ELR (cell line): ENCODE measurements at regions not wholly inside any gene's neighbourhood (a gene's known extent, or its start where the extent isn't known, plus 50 kb on each side); places are given as distances from the start of the nearest gene placed in this dataset.
A peak's percentile ranks its signal among the peaks of the same experiment; 100 is the strongest.

Experiments used
- DNase-seq: peaks from one replicate; pipeline ENCODE4 v3.0.0-alpha.2; 2015; ENCODE audit warnings: low read depth

DNA sequence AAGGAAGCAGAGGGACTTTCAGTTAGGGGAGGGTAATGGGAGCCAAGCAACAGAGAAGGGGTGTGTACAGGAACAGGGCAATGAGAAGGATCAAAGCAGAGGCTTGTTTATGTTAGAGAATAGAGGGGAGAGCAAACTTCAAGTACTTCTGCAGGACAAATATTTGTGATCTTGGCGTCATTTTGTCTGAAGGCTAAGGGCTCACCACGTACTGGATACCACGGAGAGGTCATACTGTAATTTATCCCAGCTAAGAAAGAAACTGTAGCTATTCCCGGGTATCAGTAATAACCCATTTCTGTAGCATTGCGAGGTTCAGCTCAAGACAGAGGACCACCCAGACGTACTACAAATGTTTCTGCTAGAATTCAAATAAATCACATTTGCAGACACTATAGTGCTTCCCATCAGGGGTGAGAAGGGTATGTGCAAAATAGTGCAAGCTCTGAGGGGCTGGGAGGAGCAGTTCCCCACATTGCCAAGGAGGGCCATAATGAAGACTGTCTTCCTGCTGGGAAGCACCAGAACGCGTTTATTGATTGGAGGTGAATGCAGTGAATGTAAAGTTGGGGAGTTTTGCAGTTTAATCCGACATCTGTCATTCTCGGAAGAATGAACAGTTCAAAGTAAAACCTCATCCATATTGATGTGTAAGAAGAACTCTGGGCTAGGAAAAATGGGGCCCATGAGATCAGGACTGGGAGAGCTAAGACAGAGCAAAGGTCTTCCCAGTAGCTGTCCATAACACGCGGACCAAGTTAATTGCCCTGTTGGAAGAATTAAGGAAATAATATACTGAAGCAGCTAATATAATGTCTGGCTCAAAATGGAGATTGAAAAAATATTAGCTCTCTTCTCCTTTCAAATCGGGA lies 136.9 kb downstream of the RWDD3 start:
- no peak for DNase-seq

DNA sequence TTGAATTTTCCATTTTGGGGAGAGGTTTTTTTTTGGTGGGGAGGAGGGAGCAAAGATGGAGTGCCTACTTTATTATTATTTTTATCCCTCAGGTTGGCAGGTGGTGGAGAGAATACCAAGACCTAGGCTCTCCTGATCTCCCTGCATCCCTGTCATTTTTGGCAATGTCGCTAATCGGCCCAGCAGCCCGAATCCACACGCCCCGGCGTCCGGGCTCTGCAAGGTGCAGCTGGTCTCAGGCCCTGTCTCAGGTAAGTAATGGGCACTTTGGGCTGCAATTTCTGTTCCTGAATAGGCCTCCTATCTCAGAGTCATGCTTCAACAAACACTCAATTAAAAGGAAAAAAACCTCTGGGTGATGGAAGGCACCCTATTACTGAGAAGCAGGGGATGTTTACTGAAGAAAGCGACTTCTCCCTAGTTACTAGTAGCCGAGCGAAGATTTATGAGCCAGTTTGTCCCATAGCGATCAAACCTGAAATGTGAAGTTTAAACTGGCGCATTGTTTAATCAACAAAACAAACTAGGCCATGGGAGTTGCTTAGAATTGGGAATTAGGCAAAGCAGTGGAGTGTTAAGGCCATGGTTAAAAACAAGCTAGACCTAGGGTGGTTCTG lies 137.8 kb downstream of the RWDD3 start:
- DNase-seq: no peak

DNA sequence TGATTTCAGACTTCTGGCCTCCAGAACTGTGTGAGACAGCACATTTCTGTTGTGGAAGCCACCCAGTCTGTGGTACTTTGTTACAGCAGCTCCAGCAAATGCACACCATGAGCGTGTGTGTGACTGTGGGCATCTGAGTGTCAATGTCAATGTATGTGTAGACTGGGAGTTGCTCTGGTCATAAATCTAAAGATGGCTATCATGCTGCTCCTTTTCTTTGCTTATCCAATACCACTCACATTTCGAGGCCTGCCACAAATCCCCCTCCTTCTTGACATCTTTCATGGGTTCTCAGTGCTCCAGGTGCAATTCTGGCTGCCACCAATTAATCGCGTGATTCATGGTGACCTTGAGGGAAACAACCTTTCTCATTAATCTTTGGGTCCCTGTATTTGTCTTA lies 141.2 kb downstream of the RWDD3 start:
- no peak for DNase-seq

DNA sequence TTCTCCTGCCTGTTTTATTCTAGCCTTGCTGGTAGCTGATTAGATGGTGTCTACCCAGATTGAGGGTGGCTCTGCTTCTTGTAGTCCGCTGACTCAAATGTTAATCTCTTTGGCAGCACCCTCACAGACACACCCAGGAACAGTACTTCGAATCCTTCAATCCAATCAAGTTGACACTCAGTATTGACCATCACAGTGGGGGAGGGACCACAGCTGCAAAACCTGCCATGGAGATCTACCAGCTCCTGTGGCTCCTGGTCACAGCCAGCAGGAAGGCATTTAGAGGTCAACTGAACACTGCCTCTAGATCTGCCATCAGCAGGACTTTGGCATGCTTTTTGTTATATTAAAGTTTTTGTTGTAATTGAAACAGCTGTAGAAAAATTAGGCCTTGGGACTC lies 146.9 kb downstream of the RWDD3 start:
- no peak for DNase-seq

DNA sequence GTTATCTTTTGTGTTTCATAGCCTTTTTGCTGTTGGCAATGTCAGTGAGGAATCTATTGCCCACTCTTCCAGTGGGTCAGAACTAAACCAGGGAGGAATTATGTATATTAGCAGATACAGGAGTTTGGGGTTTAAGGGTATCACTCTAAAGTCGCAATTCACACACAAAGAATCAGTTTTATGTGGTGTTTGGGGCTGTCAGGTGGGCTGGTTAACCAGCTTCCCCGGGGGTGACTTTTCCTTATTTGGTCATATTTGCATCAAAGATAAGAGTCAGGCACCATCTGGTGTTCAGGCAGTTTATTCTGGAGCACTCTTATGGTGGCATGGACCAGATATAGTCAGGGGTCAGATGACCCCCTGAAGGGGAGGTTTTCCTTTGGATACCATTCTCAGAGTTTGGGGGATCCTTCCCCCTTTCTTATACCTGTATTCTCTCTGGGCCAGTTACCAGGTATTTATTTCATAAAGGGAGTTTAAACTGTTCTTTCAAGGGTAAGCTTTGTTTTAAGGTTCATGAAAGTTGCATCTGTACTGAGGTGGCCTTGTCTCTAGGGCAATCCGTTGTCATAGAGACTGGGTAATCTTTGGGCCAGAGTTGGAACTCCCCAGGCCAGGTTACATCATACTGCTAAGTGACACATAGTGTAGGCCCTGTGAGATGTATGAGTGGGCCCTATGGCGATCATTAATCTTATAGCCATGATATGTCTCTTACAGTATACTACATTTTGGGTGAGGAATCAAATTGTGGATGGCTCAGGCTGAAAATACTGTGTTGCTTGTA lies 148.2 kb downstream of the RWDD3 start:
- no peak for DNase-seq

DNA sequence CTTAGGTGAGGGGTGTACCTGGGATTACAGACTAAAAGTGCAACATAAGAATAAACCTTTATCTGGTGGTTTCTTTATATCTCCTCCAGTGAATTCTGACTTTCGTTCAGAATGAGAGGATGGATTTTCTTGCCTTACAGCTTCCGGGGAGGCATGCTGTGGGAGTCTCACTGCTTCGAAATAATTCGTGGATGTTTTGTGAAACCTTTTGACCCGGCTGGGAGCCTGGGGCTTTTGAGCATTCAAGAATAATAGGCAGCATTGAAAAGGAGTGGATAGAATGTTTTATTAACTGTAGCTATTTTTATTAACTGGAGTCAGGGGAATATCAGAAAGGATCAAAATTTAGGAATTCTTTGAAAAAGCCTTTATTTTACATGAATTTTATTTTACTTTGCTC lies 149.1 kb downstream of the RWDD3 start:
- no peak for DNase-seq

DNA sequence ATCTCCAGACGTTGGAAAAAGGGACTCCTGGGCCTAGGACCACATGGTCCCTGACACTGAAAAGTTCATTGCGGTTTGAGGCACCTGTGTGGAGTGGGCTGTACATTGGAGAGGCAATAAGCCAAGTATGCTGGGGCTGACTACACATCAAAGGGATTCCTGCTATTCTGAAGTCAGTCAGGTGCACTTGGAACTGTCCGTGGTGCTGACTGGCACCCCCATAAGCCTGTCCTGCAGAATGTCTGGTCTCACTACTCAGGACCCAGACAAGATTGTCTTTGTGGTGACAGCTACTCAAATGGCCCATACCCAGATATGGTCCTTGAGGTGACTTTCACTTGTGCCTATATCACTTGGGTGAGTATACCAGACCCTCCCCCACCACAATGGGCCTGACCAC lies 150.6 kb downstream of the RWDD3 start:
- peak; percentile 24 for DNase-seq

DNA sequence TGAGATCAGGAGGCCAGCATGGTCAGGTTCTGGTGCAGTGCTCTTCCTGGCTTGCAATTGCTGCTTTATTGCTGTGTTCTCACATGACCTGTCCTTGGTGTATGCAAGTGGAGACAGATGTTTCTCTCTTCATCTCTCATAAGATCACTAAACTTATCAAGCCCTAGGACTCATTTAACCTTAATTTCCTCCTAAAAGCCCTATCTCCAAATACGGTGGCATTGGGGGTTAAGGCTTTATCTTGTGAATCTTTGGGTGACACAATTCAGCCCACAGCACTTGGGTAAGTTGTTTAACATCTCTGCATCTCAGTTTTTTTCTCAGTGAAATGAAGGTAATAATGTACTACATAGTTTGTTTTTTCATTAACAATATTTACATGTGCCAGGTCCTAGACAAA lies 152.4 kb downstream of the RWDD3 start:
- DNase-seq: no peak

DNA sequence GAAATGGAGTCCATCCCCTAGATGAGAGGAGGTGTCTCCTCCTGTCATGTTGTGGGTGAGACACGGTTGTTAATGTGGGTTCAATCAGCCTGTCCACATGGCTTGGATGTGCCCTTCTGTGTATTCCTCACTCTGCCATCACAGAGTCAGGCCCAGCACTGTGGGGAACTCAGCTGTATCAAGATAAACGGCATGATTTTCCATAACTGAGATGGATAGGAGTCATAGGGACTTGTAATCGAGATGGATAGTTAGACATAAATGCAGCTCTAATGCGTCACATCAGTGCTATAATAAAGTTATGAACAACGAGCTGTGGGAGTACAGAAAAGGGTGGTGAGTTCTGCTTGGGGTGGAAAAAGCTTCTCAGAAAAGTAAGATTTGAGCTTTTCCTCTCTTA lies 152.9 kb downstream of the RWDD3 start:
- DNase-seq: no peak

DNA sequence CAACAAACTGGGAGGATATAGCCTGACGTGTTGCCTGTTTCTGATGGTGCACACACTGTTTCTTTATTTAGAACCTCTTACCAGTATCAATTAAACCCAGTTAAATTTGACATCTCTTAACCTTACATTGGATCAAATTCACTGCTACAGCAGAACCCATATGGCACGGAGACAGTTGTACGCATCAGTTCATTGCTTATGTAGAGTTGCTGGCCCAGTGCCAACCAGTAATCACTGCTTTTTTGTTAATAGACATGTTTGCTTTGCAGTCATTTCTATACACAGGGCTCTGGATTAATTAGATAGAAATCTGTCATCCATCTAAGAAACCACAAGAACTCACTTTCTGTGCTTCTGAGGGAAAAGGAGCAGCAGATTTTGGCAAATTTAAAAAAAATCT lies 154.0 kb downstream of the RWDD3 start:
- DNase-seq: no peak

DNA sequence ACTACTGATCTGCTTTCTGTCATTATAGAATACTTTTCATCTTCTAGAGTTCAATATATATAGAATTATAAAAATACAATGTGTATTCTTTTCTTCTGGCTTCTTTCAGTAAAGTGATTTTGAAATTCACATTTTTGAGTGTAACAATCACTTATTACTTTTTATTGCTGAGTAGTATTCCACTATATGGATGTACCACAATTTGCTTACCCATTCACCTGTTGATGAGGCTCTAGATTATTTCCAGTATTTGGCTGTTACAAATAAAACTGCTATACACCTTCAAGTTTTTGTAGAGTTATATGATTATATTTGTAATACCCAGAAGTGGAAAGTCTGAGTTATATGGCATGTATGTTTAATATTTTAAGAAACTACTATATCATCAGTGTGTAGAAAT lies 159.4 kb downstream of the RWDD3 start:
- DNase-seq: no peak

DNA sequence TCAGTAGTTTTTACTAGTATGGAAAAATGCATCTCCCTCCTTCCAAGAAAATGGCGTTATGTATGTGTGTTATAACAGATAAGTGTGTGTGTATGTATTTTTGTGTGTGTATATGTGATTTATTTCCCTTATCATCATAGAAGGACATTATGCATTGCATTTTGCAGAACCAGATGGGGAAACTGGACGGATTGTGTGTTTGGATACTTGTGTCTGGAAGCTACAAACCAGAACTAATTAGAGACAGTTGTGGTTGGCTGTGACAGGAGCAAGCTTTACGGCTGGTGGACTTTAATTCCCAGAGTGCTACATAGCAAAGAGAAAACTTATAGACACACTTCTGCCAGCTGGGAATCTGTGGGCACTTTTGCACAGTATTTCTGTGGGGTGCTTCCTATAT lies 162.5 kb downstream of the RWDD3 start:
- no peak for DNase-seq

DNA sequence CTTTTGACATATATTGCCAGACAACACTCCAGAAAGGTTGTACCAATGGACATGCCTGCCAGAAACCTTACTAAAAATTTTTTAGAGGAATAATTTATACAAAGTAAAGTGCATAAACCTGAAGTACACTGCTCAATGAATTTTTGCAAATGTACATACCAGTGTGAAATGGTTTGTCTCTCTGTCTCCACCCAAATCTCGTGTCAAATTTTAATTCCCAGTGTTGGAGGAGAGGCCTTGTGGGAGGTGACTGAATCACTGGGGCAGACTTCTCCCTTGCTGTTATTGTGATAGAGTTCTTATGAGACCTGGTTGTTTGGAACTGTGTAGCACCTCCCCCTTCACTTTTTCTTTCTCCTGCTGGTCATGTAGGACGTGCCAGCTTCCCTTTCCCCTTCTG lies 168.8 kb downstream of the RWDD3 start:
- DNase-seq: no peak

DNA sequence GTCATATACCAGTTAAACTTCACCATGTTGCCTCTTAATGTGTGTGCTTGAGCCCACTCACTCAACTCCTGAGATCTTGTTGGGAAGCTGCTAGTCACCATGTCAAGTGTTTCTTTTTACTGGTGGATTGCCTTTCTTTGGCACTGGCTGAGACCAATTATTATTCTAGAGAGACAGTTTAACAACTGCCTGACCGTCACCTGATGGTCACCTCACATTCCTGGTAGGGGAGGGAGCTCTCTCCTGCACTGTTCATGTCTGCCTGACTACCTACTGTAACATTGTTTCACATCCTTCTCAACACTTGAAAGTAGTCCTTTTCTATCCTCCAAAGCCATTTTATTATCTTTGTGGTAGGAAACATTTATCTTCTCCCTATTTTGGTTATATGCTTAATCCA lies 172.3 kb downstream of the RWDD3 start:
- DNase-seq: no peak

DNA sequence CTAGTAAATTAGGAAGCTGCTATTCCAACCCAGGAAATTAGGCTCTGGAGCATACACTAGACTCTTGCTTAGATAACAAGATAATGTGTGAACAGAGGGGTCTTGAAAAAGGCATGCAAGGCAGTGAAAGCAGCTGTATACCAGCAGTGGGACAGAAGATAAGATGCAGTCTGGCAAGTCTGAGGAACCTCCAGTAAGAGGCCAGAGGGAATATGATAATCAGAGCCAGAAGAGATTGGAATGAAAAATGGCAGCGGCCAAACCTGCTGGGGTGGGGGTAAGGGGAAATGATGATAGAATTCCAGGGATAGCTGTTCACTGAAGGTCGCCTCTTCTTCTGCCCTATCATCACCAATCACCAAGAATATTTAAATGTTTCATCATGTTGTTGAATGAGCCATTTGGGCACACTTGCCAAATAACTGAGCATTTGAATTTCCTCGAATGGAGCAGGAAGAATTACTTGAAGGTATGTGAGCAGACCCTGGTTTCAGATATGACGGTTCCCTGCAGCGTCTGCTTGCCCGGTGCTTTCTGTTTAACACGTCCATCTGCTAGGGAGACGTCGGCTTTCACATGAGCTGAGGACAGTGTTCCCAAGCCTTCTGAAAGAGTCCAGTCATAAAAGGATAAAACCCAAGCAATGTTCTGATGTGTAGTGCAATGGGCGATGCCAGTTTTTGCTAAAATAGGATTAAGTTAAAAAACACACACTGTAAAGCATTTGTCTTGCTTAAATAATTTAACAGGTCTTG lies 173.3 kb downstream of the RWDD3 start:
- no peak for DNase-seq

DNA sequence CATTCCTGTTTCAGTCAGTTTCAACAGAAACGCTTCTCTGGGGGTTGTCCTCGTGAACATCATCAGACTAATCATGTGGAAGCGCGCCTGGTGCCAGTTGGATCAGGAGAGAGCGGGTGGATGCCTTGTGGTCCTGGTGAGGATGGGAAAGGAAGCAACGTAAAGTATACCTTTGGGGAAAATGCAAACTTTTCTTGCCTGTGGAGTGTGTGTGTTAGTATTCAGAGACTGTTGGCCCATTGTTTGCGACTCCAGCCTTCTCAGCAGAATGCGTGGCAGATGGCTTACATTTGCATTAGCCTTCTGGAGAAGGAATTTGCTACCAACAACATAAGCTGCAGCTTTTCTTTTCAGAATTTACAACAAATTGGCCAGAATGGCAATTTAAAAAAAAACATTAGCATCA lies 173.9 kb downstream of the RWDD3 start:
- no peak for DNase-seq

DNA sequence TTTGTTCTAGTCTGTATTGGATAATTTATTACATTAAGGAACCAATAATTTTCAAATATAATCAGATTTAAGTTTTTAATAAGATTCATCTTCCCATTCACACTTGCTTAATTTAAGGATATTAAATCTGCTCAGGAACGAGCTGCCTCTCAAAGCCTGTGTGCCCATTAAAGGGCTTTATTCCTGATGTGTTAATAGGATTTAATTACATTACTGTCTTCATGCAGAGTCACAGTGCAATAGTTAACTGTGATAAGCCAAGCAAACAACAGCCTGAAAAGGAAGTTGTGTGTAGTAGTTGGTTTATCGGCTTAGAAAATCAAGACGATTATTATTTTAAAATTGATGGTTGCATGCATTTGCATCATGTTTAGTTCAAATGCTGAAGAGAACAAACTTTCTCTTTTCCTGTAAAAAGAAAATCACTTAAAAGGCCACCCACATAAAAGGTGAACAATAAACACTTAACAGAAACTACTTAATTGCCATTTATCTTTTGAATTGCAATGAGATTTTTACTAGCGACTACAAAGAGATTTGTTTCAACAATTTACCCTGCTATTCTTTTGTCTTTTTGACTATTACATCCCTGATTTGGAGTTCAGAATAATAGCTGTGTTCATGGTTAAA lies 174.6 kb downstream of the RWDD3 start:
- DNase-seq: no peak

DNA sequence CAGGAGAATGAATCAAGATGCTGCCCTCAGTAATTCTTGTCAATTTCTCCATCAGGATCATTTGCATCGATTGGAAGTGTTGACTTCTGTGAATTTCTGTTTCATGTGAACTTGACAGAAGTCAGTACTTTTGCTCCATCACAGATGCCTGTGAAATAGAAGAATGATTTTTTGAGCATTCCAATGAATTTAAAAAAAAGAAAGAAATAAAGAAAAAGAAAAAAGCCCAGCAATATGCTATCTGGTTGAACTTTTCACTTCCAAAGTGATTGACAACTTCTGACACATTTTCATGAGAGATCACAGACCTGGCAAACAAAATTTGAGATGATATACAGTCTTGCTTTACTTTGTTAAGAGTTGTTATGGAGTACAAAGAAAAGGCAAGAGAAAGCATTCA lies 175.3 kb downstream of the RWDD3 start:
- no peak for DNase-seq

DNA sequence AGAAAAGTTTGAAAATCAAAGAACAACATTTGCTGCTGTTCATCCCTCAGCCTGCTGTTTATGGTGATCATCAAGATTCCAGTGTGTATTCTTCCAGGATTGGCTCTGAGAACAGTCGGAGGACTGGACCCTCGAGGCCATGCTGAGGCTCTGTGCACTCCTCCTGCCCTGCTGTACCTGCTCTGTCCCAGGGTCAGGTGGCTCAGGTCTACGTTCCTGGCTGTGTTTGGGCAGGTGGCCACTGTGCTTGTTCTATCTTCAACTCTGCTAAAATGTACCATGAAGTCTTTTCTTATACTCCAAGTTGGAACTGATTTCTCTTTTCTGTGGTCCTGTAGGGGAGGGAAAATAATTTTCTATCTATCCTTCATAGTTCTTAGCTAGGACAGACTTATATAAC lies 175.9 kb downstream of the RWDD3 start:
- no peak for DNase-seq

DNA sequence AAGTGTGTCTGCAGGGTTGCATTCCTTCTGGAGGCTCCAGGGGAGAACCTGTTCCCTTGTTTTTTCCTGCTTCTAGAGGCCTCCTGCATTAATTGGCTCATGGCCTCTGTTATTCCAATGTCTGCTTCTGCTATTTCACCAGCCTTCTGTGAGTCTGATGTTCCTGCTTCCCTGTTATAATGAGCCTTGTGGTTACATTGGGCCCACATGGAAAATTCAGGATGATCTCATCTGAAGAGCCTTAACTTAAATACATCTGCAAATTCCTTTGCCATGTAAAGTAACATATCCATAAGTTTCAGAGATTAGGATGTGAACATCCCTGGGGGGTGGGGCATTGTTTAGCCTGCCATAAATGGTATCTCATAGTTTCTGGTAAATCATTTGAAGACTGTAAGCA lies 181.1 kb downstream of the RWDD3 start:
- no peak for DNase-seq

DNA sequence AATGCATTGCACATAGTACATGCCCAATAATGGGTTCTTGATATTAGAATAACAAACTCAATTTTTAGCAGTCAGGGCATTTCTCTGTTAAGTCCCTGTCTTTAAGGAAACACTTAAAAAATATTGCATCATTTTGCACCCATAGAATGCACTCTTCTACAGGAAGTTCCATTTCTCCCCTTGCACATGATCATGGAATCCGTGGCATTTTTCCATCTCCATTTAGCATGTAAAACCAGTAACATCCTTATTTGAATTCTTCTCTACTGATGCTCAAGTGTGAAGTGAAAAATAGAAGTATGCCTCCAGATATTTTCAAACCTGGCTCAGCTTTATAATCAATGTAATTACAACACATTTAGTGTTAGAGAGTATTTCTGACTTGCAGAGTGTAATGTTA lies 192.8 kb downstream of the RWDD3 start:
- DNase-seq: no peak

DNA sequence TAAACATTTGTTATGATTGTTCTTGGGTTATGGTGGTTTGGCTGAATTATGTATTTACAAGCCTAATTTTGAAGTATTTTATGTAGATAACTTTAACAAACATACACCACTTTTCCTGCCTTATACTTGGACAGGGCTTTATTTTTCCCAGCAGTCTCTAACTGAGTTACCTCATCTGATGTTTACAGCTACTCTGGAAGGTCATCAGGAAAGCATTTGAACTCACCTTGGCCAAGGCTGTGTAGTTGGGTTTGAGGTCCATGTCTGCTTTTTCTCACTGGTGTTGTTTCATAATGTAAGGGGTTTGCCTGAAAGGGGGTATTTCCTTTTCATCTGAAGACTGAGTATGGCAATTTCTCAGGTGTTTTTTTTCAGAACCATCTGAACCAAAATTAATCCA lies 193.5 kb downstream of the RWDD3 start:
- no peak for DNase-seq
